ENCODE measurements at regions not wholly inside any gene's neighbourhood (a gene's known extent, or its start where the extent isn't known, plus 50 kb on each side); places are given as distances from the start of the nearest gene placed in this dataset.
"Not testable (repeated sequence)": the region's sequence is repeated elsewhere in the genome, so short reads cannot be mapped to it uniquely, and the experiment has no call there.

GRCh38 chr12:92375504-92375903, 229.9 kb upstream of the BTG1 start:
- DNase-seq (ENCODE audit: extremely low read depth, low read depth), result not testable (repeated sequence)

- DNase-seq (ENCODE audit: extremely low read depth, low read depth), result no peak
Measured at GRCh38 chr12:92370828-92371227, 225.2 kb upstream of the BTG1 start.

GRCh38 chr12:92369636-92370035, 224.0 kb upstream of the BTG1 start:
- no peak for DNase-seq (ENCODE audit: extremely low read depth, low read depth)

GRCh38 chr12:92369056-92369455, 223.4 kb upstream of the BTG1 start:
- DNase-seq (ENCODE audit: extremely low read depth, low read depth), result no peak

GRCh38 chr12:92365836-92366235, 220.2 kb upstream of the BTG1 start:
- no peak for DNase-seq (ENCODE audit: extremely low read depth, low read depth)

- DNase-seq (ENCODE audit: extremely low read depth, low read depth), result no peak
Measured at GRCh38 chr12:92365333-92365732, 219.7 kb upstream of the BTG1 start.

- DNase-seq (ENCODE audit: extremely low read depth, low read depth), result no peak
Measured at GRCh38 chr12:92363295-92364146, 217.9 kb upstream of the BTG1 start.

- DNase-seq (ENCODE audit: extremely low read depth, low read depth), result no peak
Measured at GRCh38 chr12:92362785-92363184, 217.1 kb upstream of the BTG1 start.

GRCh38 chr12:92362126-92362525, 216.5 kb upstream of the BTG1 start:
- DNase-seq (ENCODE audit: extremely low read depth, low read depth), result no peak

GRCh38 chr12:92360543-92360942, 214.9 kb upstream of the BTG1 start:
- DNase-seq (ENCODE audit: extremely low read depth, low read depth), result no peak

- DNase-seq (ENCODE audit: extremely low read depth, low read depth), result no peak
Measured at GRCh38 chr12:92359581-92360209, 214.0 kb upstream of the BTG1 start.

- DNase-seq (ENCODE audit: extremely low read depth, low read depth), result no peak
Measured at GRCh38 chr12:92357584-92358261, 212.1 kb upstream of the BTG1 start.

- no peak for DNase-seq (ENCODE audit: extremely low read depth, low read depth)
Measured at GRCh38 chr12:92356425-92356824, 210.8 kb upstream of the BTG1 start.

- DNase-seq (ENCODE audit: extremely low read depth, low read depth), result no peak
Measured at GRCh38 chr12:92349635-92350034, 204.0 kb upstream of the BTG1 start.

GRCh38 chr12:92342574-92342973, 196.9 kb upstream of the BTG1 start:
- no peak for DNase-seq (ENCODE audit: extremely low read depth, low read depth)

- no peak for DNase-seq (ENCODE audit: extremely low read depth, low read depth)
Measured at GRCh38 chr12:92341065-92341668, 195.5 kb upstream of the BTG1 start.

- no peak for DNase-seq (ENCODE audit: extremely low read depth, low read depth)
Measured at GRCh38 chr12:92340441-92341064, 194.9 kb upstream of the BTG1 start.

GRCh38 chr12:92340003-92340402, 194.4 kb upstream of the BTG1 start:
- no peak for DNase-seq (ENCODE audit: extremely low read depth, low read depth)

GRCh38 chr12:92339198-92339821, 193.7 kb upstream of the BTG1 start:
- no peak for DNase-seq (ENCODE audit: extremely low read depth, low read depth)

- DNase-seq (ENCODE audit: extremely low read depth, low read depth), result no peak
Measured at GRCh38 chr12:92338671-92339070, 193.0 kb upstream of the BTG1 start.

Measured in NCI-H460 (cell line).